Prostate gland (tissue), 2 donors: ENCODE measurements at regions not wholly inside any gene's neighbourhood (a gene's known extent, or its start where the extent isn't known, plus 50 kb on each side); places are given as distances from the start of the nearest gene placed in this dataset.

ENCODE experiments used
- DNase-seq: peaks from one replicate; pipeline ENCODE4 v3.0.0-alpha.2; 2019; ENCODE audit warnings: low spot score
- H3K27ac ChIP-seq, 2 donors: fragments of 200-600 bp; sonication (generic); 2 replicates each; pipeline ENCODE4 v1.5.1; 2017 to 2019
- H3K27me3 ChIP-seq: fragments of 200-600 bp; sonication (generic); replicated peaks from 2 replicates; pipeline ENCODE4 v1.5.1; 2019; ENCODE audit not compliant: insufficient read depth
- H3K36me3 ChIP-seq, 2 donors: fragments of 200-600 bp; sonication (generic); 1 replicate in 1 of 2; 2 replicates in 1 of 2; pipeline versions ENCODE4 v1.5.1 to v1.8.1; 2017 to 2019
- H3K4me1 ChIP-seq: fragments of 200-600 bp; sonication (generic); replicated peaks from 2 replicates; pipeline ENCODE4 v1.5.1; 2019
- H3K4me3 ChIP-seq, 2 donors: fragments of 200-600 bp; sonication (generic); 2 replicates each; pipeline ENCODE4 v1.5.1; 2017 to 2019
- H3K9me3 ChIP-seq: fragments of 200-600 bp; sonication (generic); 2 replicates; pipeline ENCODE4 v1.5.1; 2017
- POLR2A ChIP-seq: fragments of 450-650 bp; IDR thresholded peaks from one replicate; pipeline ENCODE4 v1.6.1; 2016; ENCODE audit warnings: antibody characterized with exemption, mild to moderate bottlenecking
- POLR2AphosphoS5 ChIP-seq: sonication (generic); formaldehyde crosslinking; IDR thresholded peaks from one replicate; pipeline ENCODE4 v1.6.1; 2017; ENCODE audit warnings: antibody characterized with exemption
- WGBS: methylation state at CpG from one replicate; pipeline ENCODE4 v1.1.5; 2018; 5-methylcytosine and 5-hydroxymethylcytosine counted together
- intact Hi-C: fragments of 100-400 bp; cut with DNase I; formaldehyde crosslinking; loops from one replicate; pipeline ENCODE4 v1.14.2; 2022
- TF ChIP-seq, protein P1 (sequence below), 4 experiments: fragments of 200-600 bp in 2 of 4; fragments of 450-650 bp in 2 of 4; sonication (generic) in 2 of 4; IDR thresholded peaks; 1 replicate in 3 of 4; 2 replicates in 1 of 4; pipeline ENCODE4 v1.5.1; 2016 to 2019; ENCODE audit warnings: antibody characterized with exemption in 4 of 4, mild to moderate bottlenecking in 2 of 4, moderate library complexity in 2 of 4

DNA sequence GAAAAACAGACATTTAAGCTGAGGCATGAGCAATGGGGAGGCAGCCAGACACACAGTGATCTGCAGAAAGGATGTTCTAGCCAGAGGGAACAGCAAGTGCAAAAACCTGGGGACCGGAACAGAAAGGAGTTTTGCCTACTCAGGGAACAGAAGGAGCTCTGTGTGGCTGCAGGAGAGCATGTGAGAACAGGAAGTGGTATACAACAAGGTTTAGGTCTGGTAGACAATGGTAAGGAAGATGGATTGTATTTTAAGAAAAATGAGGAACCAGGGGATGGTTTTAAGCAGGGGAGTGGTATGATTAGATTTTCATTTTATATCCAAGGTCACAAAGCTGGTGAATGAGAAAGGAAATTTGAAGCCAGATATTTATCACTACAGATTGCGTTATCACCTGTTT is 157.5 kb downstream of the UNC5CL start:
- Histone ChIP-seq H3K27ac (no peak overlapping the region), H3K36me3 (no peaks in the 10 kb centered on the region), H3K9me3 (no peaks in the 10 kb centered on the region), H3K4me1 (no peaks in the 10 kb centered on the region), H3K4me3 (no peak overlapping the region), H3K27me3 (peaks cover 1% of the 10 kb centered on the region)
- 90% methylated on average over 2 of the region's 2 CpGs for WGBS
- DNase-seq: no peak
- TF ChIP-seq, protein P1, sequence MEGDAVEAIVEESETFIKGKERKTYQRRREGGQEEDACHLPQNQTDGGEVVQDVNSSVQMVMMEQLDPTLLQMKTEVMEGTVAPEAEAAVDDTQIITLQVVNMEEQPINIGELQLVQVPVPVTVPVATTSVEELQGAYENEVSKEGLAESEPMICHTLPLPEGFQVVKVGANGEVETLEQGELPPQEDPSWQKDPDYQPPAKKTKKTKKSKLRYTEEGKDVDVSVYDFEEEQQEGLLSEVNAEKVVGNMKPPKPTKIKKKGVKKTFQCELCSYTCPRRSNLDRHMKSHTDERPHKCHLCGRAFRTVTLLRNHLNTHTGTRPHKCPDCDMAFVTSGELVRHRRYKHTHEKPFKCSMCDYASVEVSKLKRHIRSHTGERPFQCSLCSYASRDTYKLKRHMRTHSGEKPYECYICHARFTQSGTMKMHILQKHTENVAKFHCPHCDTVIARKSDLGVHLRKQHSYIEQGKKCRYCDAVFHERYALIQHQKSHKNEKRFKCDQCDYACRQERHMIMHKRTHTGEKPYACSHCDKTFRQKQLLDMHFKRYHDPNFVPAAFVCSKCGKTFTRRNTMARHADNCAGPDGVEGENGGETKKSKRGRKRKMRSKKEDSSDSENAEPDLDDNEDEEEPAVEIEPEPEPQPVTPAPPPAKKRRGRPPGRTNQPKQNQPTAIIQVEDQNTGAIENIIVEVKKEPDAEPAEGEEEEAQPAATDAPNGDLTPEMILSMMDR (IDR thresholded peaks at IDR 0.05): no peak
- no peak for TF ChIP-seq POLR2A
- TF ChIP-seq POLR2AphosphoS5: no peak
- intact Hi-C loops: no loop called here

DNA sequence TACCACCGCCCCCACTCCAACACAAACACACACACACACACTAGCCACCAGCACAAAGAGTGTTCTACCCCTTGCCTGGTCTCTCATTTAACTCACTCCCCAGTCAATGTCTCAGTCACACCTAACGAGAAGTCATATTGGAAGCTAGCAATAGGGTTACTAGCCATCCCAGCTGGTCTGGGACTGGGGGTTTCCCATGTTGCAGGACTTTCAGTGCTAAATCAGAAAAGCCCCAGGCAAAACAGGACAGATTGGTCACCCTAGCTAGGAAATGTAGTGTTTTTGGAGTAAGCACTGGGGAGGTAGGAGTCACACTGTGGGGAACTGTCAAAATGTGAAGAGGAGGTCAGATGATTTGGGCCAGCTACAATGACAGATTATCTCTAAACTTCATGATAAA is 158.1 kb downstream of the UNC5CL start:
- intact Hi-C loops: no loop called here
- TF ChIP-seq POLR2AphosphoS5 (no peak), POLR2A (no peak)
- TF ChIP-seq, protein P1 (IDR thresholded peaks at IDR 0.05): no peak
- H3K4me3 ChIP-seq: no peak overlapping the region
- H3K36me3 ChIP-seq: no peaks in the 10 kb centered on the region
- DNase-seq: no peak
- WGBS: 69% methylated on average over 2 of the region's 2 CpGs
- peaks cover 1% of the 10 kb centered on the region for H3K27me3 ChIP-seq
- no peaks in the 10 kb centered on the region for H3K4me1 ChIP-seq
- H3K27ac ChIP-seq: no peak overlapping the region
- H3K9me3 ChIP-seq: no peaks in the 10 kb centered on the region

DNA sequence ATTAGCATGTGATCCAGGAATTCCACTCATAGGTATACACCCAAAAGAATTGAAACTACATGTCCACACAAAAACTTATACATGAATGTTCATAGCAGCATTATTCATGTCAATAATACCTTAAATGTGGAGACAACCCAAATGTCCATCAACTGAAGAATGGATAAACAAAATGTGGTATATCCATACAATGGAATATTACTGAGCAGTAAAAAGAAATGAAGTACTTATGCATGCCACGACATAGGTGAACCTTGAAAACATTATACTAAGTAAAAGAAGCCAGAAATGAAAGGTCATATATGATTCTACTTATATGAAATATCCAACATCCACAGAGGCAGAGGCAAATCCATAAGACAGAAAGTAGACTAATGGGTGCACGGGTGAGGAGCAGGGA is 159.9 kb downstream of the UNC5CL start:
- WGBS: 86% methylated on average over 2 of the region's 2 CpGs
- no peak for DNase-seq
- intact Hi-C loops: no loop called here
- TF ChIP-seq POLR2AphosphoS5 (no peak), POLR2A (no peak)
- Histone ChIP-seq H3K4me1 (no peaks in the 10 kb centered on the region), H3K27me3 (peaks cover 1% of the 10 kb centered on the region), H3K36me3 (no peaks in the 10 kb centered on the region), H3K4me3 (no peak overlapping the region), H3K27ac (no peak overlapping the region), H3K9me3 (no peaks in the 10 kb centered on the region)

DNA sequence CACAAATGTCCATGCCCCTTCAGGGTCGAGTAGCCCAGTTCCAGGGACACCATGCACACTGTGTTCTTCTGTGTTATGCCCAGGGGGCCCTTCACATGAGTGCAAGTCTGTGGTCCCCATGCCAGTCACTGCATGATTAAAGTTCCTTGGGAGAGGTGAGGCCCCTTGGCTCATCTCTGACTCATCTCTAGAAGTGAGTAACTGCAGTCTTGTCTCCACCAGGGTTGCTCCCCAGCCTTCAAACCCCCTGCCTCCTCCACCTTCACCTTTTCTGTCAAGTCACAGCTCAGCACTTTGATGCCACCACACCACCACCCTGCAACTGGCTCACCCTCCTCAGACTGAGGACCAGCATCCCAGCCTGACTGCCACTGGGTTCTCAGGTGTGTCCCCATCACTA is 161.7 kb downstream of the UNC5CL start:
- Histone ChIP-seq H3K27ac (no peak overlapping the region), H3K36me3 (no peaks in the 10 kb centered on the region), H3K9me3 (no peaks in the 10 kb centered on the region), H3K27me3 (peaks cover 1% of the 10 kb centered on the region), H3K4me1 (no peaks in the 10 kb centered on the region), H3K4me3 (no peak overlapping the region)
- 75% methylated on average over 1 of the region's 1 CpG for WGBS
- no peak for DNase-seq
- intact Hi-C loops: no loop called here
- TF ChIP-seq POLR2A: no peak
- TF ChIP-seq, protein P1 (IDR thresholded peaks at IDR 0.05): no peak
- no peak for TF ChIP-seq POLR2AphosphoS5

DNA sequence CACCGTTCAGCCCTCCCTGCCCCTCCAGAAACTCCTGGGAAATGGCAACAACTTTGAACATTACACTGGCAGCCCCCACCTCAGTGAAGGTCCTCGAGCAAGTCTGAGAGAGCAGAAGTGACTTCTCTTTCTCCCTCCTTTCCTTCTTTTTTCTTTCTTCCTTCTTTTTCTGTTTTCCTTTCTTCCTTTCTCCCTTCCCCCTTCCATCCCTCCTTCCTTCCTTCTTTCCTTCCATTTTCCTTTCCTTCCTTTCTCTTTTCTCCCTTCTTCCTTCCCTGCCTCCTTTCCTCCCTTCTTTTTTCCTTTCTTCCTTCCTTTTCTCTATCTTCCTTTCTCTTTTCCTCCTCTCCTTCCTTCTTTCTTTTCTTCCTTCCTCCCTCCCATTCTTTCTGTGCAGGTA is 162.7 kb downstream of the UNC5CL start:
- Histone ChIP-seq H3K9me3 (no peaks in the 10 kb centered on the region), H3K27me3 (peaks cover 1% of the 10 kb centered on the region), H3K36me3 (no peaks in the 10 kb centered on the region), H3K27ac (no peak overlapping the region), H3K4me1 (no peaks in the 10 kb centered on the region), H3K4me3 (no peak overlapping the region)
- DNase-seq: no peak
- intact Hi-C loops: no loop called here
- 55% methylated on average over 2 of the region's 2 CpGs for WGBS
- no peak for TF ChIP-seq POLR2A
- TF ChIP-seq, protein P1 (IDR thresholded peaks at IDR 0.05): no peak
- TF ChIP-seq POLR2AphosphoS5: no peak
